ENCODE measurements at regions not wholly inside any gene's neighbourhood (a gene's known extent, or its start where the extent isn't known, plus 50 kb on each side); places are given as distances from the start of the nearest gene placed in this dataset.
"Not testable (repeated sequence)": the region's sequence is repeated elsewhere in the genome, so short reads cannot be mapped to it uniquely, and the experiment has no call there.

- BruUV-seq (replicated peaks): no TSS peak
- H3K36me3 ChIP-seq (ENCODE audit: low read depth): no peaks in the 10 kb centered on the region
- H3K9me3 ChIP-seq (ENCODE audit: insufficient read depth, low read depth): 0 out of 2 replicates have a peak, but pooled peaks cover under 1% of the 10 kb centered on the region
- no peak overlapping the region for H3K27ac ChIP-seq
- no peaks in the 10 kb centered on the region for H4K20me1 ChIP-seq (ENCODE audit: insufficient read depth)
- no peak for DNase-seq
- ChIA-PET CTCF (no interaction called here), POLR2A (ENCODE audit: unreplicated experiment) (no interaction called here)
- H3F3A ChIP-seq (ENCODE audit: insufficient read depth, low read depth): no peaks in the 10 kb centered on the region
- no peaks in the 10 kb centered on the region for H3K27me3 ChIP-seq (ENCODE audit: insufficient read depth, low read depth)
- H3K9me2 ChIP-seq (ENCODE audit: insufficient read depth): no peaks in the 10 kb centered on the region
- no peak overlapping the region for H3K4me3 ChIP-seq
- TF ChIP-seq, protein P1, sequence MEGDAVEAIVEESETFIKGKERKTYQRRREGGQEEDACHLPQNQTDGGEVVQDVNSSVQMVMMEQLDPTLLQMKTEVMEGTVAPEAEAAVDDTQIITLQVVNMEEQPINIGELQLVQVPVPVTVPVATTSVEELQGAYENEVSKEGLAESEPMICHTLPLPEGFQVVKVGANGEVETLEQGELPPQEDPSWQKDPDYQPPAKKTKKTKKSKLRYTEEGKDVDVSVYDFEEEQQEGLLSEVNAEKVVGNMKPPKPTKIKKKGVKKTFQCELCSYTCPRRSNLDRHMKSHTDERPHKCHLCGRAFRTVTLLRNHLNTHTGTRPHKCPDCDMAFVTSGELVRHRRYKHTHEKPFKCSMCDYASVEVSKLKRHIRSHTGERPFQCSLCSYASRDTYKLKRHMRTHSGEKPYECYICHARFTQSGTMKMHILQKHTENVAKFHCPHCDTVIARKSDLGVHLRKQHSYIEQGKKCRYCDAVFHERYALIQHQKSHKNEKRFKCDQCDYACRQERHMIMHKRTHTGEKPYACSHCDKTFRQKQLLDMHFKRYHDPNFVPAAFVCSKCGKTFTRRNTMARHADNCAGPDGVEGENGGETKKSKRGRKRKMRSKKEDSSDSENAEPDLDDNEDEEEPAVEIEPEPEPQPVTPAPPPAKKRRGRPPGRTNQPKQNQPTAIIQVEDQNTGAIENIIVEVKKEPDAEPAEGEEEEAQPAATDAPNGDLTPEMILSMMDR (conservative IDR thresholded peaks at IDR 0.05): no peak
- no peak for TF ChIP-seq EZH2 (IDR thresholded peaks at IDR 0.05; ENCODE audit: low read depth)
- no peaks in the 10 kb centered on the region for H3K79me2 ChIP-seq (ENCODE audit: low read depth)
- no peak overlapping the region for H3K4me2 ChIP-seq
- no peaks in the 10 kb centered on the region for H3K4me1 ChIP-seq (replicated peaks; ENCODE audit: insufficient read depth)
- intact Hi-C loops (cut with micrococcal nuclease; ENCODE audit: unreplicated experiment): no loop called here
- H2AFZ ChIP-seq: no peak overlapping the region
Observed at GRCh38 chr16:61419791-61420190, 616.4 kb downstream of the CDH8 start.

DNA sequence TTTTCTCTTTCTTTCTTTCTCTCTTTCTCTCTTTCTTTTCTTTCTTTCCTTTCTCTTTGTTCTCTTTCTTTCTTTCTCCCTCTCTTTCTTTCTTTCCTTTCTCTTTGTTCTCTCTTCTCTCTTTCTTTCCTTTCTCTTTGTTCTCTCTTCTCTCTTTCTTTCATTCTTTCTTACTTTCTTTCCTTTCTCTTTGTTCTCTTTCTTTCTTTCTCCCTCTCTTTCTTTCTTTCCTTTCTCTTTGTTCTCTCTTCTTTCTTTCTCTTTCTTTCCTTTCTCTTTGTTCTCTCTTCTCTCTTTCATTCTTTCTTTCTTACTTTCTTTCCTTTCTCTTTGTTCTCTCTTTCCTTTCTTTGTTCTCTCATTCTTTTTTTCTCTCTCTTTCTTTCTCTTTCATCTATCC is 617.4 kb downstream of the CDH8 start:
- H3K4me2 ChIP-seq; H3K4me3 ChIP-seq; DNase-seq; H3K27me3 ChIP-seq (ENCODE audit: insufficient read depth, low read depth); H2AFZ ChIP-seq; H3K9me2 ChIP-seq (ENCODE audit: insufficient read depth); H3K79me2 ChIP-seq (ENCODE audit: low read depth); H3F3A ChIP-seq (ENCODE audit: insufficient read depth, low read depth); H3K9me3 ChIP-seq (ENCODE audit: insufficient read depth, low read depth); POLR2A ChIA-PET (ENCODE audit: unreplicated experiment); H4K20me1 ChIP-seq (ENCODE audit: insufficient read depth); H3K36me3 ChIP-seq (ENCODE audit: low read depth); CTCF ChIA-PET; BruUV-seq (replicated peaks); H3K4me1 ChIP-seq (replicated peaks; ENCODE audit: insufficient read depth); H3K27ac ChIP-seq; intact Hi-C loops (cut with micrococcal nuclease; ENCODE audit: unreplicated experiment): not testable (repeated sequence)

DNA sequence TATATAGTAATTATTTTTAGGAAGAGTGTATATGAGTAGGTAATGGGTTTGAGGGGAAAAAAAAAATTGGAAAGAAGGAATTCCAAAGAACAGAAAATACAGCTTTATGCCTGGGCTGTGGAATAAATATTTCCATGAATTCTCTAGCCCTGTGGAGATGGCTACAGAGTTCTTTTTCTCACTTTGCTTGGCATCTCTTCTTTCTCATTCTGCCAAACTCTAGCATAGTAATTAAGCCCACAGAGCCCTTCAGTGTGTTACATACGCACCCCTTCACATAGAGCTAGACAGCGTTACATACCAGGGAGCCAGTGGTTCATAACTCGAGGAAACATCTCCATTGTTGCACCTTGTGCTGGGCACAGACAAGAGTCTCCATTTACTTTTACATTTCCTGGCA is 621.1 kb downstream of the CDH8 start:
- no peak overlapping the region for H2AFZ ChIP-seq
- H4K20me1 ChIP-seq (ENCODE audit: insufficient read depth): no peaks in the 10 kb centered on the region
- no peak overlapping the region for H3K4me3 ChIP-seq
- no peaks in the 10 kb centered on the region for H3K36me3 ChIP-seq (ENCODE audit: low read depth)
- no peaks in the 10 kb centered on the region for H3K9me2 ChIP-seq (ENCODE audit: insufficient read depth)
- CTCF ChIA-PET: no interaction called here
- no peaks in the 10 kb centered on the region for H3K27me3 ChIP-seq (ENCODE audit: insufficient read depth, low read depth)
- no TSS peak for BruUV-seq (replicated peaks)
- intact Hi-C loops (cut with micrococcal nuclease; ENCODE audit: unreplicated experiment): no loop called here
- no peak overlapping the region for H3K4me2 ChIP-seq
- TF ChIP-seq EZH2 (IDR thresholded peaks at IDR 0.05; ENCODE audit: low read depth): no peak
- TF ChIP-seq, protein P1 (conservative IDR thresholded peaks at IDR 0.05): no peak
- no peak overlapping the region for H3K27ac ChIP-seq
- DNase-seq: no peak
- POLR2A ChIA-PET (ENCODE audit: unreplicated experiment): no interaction called here
- H3K4me1 ChIP-seq (replicated peaks; ENCODE audit: insufficient read depth): no peaks in the 10 kb centered on the region
- peaks cover 4% of the 10 kb centered on the region; the same call in 1 of the 2 replicates for H3K9me3 ChIP-seq (ENCODE audit: insufficient read depth, low read depth)
- H3F3A ChIP-seq (ENCODE audit: insufficient read depth, low read depth): no peaks in the 10 kb centered on the region
- no peaks in the 10 kb centered on the region for H3K79me2 ChIP-seq (ENCODE audit: low read depth)

DNA sequence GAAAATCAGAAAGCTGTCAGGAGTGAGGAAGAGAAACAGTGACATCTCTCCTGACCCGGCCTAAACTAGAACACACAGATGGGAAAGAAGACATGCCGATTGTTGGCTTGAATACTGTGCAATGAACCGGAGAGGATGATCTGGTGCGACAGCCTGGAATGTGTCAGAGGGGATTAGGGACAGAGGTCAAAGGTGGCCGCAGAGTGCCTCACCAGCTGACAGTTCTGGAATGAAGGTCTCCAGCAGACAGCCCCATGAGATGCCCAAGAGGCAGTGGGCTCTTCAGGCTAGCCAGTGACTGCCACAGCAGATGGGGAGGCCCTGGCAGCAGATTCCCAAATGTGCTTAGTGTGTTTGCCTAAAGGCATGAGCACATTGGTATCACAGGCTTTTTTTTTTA is 623.2 kb downstream of the CDH8 start:
- H3K9me3 ChIP-seq (ENCODE audit: insufficient read depth, low read depth): peaks cover 4% of the 10 kb centered on the region; the same call in 1 of the 2 replicates
- no peaks in the 10 kb centered on the region for H3F3A ChIP-seq (ENCODE audit: insufficient read depth, low read depth)
- no peaks in the 10 kb centered on the region for H3K9me2 ChIP-seq (ENCODE audit: insufficient read depth)
- H3K27ac ChIP-seq: no peak overlapping the region
- no peaks in the 10 kb centered on the region for H3K36me3 ChIP-seq (ENCODE audit: low read depth)
- no peak overlapping the region for H3K4me2 ChIP-seq
- no peaks in the 10 kb centered on the region for H4K20me1 ChIP-seq (ENCODE audit: insufficient read depth)
- H3K4me1 ChIP-seq (replicated peaks; ENCODE audit: insufficient read depth): no peaks in the 10 kb centered on the region
- H3K79me2 ChIP-seq (ENCODE audit: low read depth): no peaks in the 10 kb centered on the region
- no peak for DNase-seq
- intact Hi-C loops (cut with micrococcal nuclease; ENCODE audit: unreplicated experiment): no loop called here
- BruUV-seq (replicated peaks): no TSS peak
- H3K27me3 ChIP-seq (ENCODE audit: insufficient read depth, low read depth): no peaks in the 10 kb centered on the region
- TF ChIP-seq, protein P1 (conservative IDR thresholded peaks at IDR 0.05): no peak
- TF ChIP-seq EZH2 (IDR thresholded peaks at IDR 0.05; ENCODE audit: low read depth): no peak
- ChIA-PET CTCF (no interaction called here), POLR2A (ENCODE audit: unreplicated experiment) (no interaction called here)
- no peak overlapping the region for H3K4me3 ChIP-seq
- no peak overlapping the region for H2AFZ ChIP-seq

Data from PC-9 (cell line).